GM12874 (cell line): ENCODE measurements at regions not wholly inside any gene's neighbourhood (a gene's known extent, or its start where the extent isn't known, plus 50 kb on each side); places are given as distances from the start of the nearest gene placed in this dataset.

Experiments
- CTCF ChIP-seq: IDR thresholded peaks from 2 replicates; pipeline ENCODE4 v1.5.1; 2011; ENCODE audit warnings: low read depth, mild to moderate bottlenecking, control low read depth, low read length, moderate library complexity; ENCODE audit not compliant: insufficient read depth

DNA sequence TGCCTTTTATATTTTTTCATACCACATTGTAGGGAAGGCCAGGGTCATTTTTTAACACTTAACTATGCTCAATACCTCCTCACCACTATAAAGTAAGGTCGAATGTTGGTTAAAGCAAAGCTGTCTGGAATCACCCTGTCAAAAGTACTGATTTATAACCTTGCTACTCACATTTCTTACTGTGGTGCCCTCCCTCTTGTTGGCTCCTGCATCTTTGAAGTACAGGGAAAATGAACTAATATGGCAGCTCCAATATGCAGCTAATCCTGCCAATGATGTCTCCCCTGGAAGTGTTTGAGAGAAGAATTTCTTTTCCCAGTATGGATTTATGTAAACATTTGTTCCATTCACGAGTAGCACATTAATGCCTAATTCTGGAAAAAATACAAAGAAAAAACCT is 108.4 kb upstream of the RPS23 start:
- no peak for TF ChIP-seq CTCF

DNA sequence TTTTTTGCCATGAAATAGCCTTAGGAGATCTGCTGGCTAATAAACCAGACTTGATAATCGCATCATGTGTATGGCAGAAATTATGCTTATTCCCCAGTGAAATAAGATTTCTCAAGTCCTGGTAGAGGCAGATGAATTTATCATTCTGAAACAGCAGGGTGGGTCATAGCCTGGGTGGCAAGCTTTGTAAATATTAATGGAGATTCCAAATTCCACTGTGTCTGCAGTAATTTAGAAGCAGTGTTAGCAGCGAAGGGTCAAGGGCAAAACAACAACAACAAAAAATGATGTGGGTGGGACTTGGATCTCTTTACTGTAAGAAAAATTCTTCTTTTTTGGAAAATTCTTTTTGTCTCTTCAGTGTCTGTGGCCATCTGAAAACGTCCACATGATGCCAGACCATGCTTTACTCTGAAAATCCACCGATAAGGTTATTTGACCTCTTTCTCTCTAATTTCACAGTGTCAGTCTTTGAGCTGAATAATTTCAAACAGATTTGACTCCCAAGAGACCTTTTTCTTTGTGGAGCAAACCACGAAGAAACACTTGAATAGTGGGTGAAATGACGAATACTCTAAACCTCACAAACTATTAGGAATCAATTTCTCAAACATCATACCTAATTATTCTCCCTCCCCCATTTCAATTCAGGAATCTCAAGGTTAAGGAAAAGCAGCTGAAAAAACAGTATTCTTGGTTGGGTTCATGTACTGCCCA is 106.0 kb upstream of the RPS23 start:
- no peak for TF ChIP-seq CTCF

- TF ChIP-seq CTCF: no peak
Observed at GRCh38 chr5:82381591-82381990, 103.4 kb upstream of the RPS23 start.

GRCh38 chr5:82376307-82376706 is 98.2 kb upstream of the RPS23 start:
- no peak for TF ChIP-seq CTCF

DNA sequence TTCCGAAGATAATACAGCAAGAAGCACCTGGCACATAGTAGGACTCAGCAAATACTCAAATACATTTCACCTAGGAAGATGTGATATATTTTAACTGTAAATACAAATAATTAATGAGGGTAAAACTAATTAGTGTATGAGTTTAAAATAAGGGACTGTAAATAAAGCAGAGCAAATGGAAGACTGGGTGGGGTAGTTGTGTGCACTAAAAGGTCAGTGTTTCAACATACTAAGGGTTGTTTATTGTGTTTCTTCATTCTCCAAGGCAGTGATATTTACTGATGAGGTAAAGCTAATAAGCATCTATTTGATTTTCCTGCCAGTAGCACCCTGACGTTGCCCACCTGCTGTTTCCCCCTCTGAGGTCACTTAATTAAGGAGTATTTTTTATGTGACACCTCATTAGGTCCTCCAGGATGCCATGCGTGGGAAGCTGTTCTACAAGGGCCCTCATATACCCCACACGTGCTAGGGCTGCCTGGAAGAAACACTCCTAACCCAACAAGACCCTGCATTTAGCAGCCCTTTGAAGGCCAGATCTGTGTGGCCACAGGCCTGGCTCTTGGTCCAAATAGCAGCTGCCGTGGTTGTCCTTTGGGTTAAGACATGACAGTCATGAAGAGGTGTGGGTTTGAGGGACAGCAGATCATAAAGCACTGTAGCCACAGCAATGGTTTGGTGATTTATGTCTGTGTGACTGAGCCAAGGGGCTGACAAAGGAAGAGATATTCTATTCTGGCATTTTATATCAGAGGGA is 97.5 kb upstream of the RPS23 start:
- no peak for TF ChIP-seq CTCF

GRCh38 chr5:82374637-82375036 is 96.5 kb upstream of the RPS23 start:
- no peak for TF ChIP-seq CTCF

DNA sequence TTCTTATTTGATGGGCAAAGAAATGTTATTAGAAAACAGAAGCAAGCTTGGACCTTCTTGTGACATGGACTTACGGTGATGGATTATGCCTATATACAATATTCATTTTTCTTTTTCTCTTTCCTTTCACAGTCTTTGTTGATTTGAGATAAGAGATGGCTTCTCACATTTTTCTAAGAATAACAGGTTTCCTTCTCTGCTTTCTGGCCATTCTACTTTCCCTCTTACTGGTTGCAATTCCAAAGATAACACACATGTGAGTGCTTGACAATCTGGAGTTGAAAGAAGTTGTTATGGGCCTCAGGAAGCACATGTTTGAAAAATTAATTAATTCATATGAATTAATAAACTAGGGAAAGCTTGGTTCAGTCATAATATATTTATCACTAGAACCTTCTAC is 89.8 kb upstream of the RPS23 start:
- no peak for TF ChIP-seq CTCF
